Naive thymus-derived CD4-positive, alpha-beta T cell (primary cell): ENCODE measurements at regions not wholly inside any gene's neighbourhood (a gene's known extent, or its start where the extent isn't known, plus 50 kb on each side); places are given as distances from the start of the nearest gene placed in this dataset.

Experiments
- ATAC-seq: fragments of 150-1000 bp; cut with Tn5 transposase; 2 replicates; pipeline ENCODE4 v1.10.0; 2021; ENCODE audit warnings: mild to moderate bottlenecking, moderate library complexity
- CTCF ChIA-PET: fragments of 350-600 bp; sonication (Branson Sonifier 250); formaldehyde crosslinking; loops from one replicate; lab custom pipeline; 2021; ENCODE audit warnings: antibody characterized with exemption; lab: Charles Lee
- POLR2A ChIA-PET: fragments of 350-600 bp; sonication (Branson Sonifier 250); formaldehyde crosslinking; loops from one replicate; lab custom pipeline; 2021; ENCODE audit warnings: antibody characterized with exemption, inconsistent platforms; lab: Charles Lee
- DNase-seq, 9 donors: peaks; one replicate each; pipeline versions ENCODE4 v3.0.0 to v3.0.0-alpha.2; 2020 to 2022; ENCODE audit warnings: mixed read lengths in 1 of 9
- H3K27ac ChIP-seq: one replicate; pipeline ENCODE4 v1.7.0; 2013; ENCODE audit warnings: mild to moderate bottlenecking, low read depth, low read length, moderate library complexity
- H3K27me3 ChIP-seq, 2 donors: one replicate each; pipeline ENCODE4 v1.7.0; 2013; ENCODE audit warnings: low read length in 2 of 2, mild to moderate bottlenecking in 2 of 2, moderate library complexity in 2 of 2; ENCODE audit not compliant: control insufficient read depth in 2 of 2, insufficient read depth in 2 of 2
- H3K36me3 ChIP-seq, 3 experiments: 1 replicate in 2 of 3; 2 replicates in 1 of 3; pipeline ENCODE4 v1.7.0; 2013; ENCODE audit warnings: low read length in 3 of 3, mild to moderate bottlenecking in 3 of 3, moderate library complexity in 1 of 3; ENCODE audit not compliant: insufficient read depth in 3 of 3, control insufficient read depth in 2 of 3
- H3K4me1 ChIP-seq, 2 donors: one replicate each; pipeline ENCODE4 v1.7.0; 2013; ENCODE audit warnings: low read length in 2 of 2, mild to moderate bottlenecking in 2 of 2, moderate library complexity in 1 of 2; ENCODE audit not compliant: control insufficient read depth in 2 of 2, insufficient read depth in 2 of 2
- H3K4me3 ChIP-seq: 2 replicates; pipeline ENCODE4 v1.7.0; 2013; ENCODE audit warnings: mild to moderate bottlenecking, low read length
- H3K9me3 ChIP-seq, 3 experiments: 1 replicate in 2 of 3; 2 replicates in 1 of 3; pipeline ENCODE4 v1.7.0; 2013; ENCODE audit warnings: low read length in 3 of 3; ENCODE audit not compliant: control insufficient read depth in 2 of 3
- H3K27ac Mint-ChIP-seq, 9 donors: one replicate each; pipeline ENCODE4 v1.8.0; 2020 to 2022; ENCODE audit warnings: mixed read lengths in 9 of 9, mild to moderate bottlenecking in 8 of 9, moderate library complexity in 5 of 9, inconsistent platforms in 2 of 9
- H3K27me3 Mint-ChIP-seq, 5 donors: one replicate each; pipeline ENCODE4 v1.8.0; 2021 to 2022; ENCODE audit warnings: mixed read lengths in 5 of 5, mild to moderate bottlenecking in 1 of 5
- H3K36me3 Mint-ChIP-seq, 5 donors: one replicate each; pipeline ENCODE4 v1.8.0; 2020 to 2022; ENCODE audit warnings: mixed read lengths in 5 of 5, mild to moderate bottlenecking in 3 of 5, inconsistent platforms in 1 of 5
- H3K4me1 Mint-ChIP-seq, 7 donors: one replicate each; pipeline ENCODE4 v1.8.0; 2020 to 2022; ENCODE audit warnings: mixed read lengths in 7 of 7, mild to moderate bottlenecking in 3 of 7, inconsistent platforms in 1 of 7
- H3K4me3 Mint-ChIP-seq, 10 donors: one replicate each; pipeline ENCODE4 v1.8.0; 2020 to 2022; ENCODE audit warnings: mild to moderate bottlenecking in 10 of 10, mixed read lengths in 10 of 10, moderate library complexity in 6 of 10, inconsistent platforms in 2 of 10
- H3K9me3 Mint-ChIP-seq, 11 donors: one replicate each; pipeline ENCODE4 v1.8.0; 2020 to 2022; ENCODE audit warnings: mixed read lengths in 11 of 11, mild to moderate bottlenecking in 4 of 11, inconsistent platforms in 1 of 11, moderate library complexity in 1 of 11
- intact Hi-C, 2 donors: fragments of 100-400 bp; cut with micrococcal nuclease; formaldehyde crosslinking; loops; one replicate each; pipeline ENCODE4 v1.15.1; 2023

GRCh38 chr11:69368119-69368880 lies 74.3 kb downstream of the MYEOV start:
- Histone ChIP-seq H3K27me3 (no peaks in the 10 kb centered on the region), H3K9me3 (no peaks in the 10 kb centered on the region), H3K27ac (no peak overlapping the region), H3K4me1 (no peaks in the 10 kb centered on the region), H3K4me3 (no peak overlapping the region), H3K36me3 (no peaks in the 10 kb centered on the region)
- peaks cover 0 to 6% (median 0%) of the 10 kb centered on the region in 7 donors for H3K4me1 Mint-ChIP-seq
- ChIA-PET CTCF (no interaction called here), POLR2A (no interaction called here)
- H3K27me3 Mint-ChIP-seq = peaks cover 0 to 11% (median 0%) of the 10 kb centered on the region in 5 donors
- no peak overlapping the region for H3K4me3 Mint-ChIP-seq
- peaks cover 0 to 5% (median 0%) of the 10 kb centered on the region in 11 donors for H3K9me3 Mint-ChIP-seq
- peak overlapping the region in 1 of 9 donors; percentile 41 for H3K27ac Mint-ChIP-seq
- ATAC-seq = no peak
- peaks cover 0 to 4% (median 0%) of the 10 kb centered on the region in 5 donors for H3K36me3 Mint-ChIP-seq
- intact Hi-C loops = loop anchor here in 1 of 2 donors (10.0 kb wide), 1 partner anchor 73 kb away; the partner anchor contains the start of gene MYEOV
- peak in 1 of 9 donors; percentile 16 for DNase-seq

GRCh38 chr11:69369210-69369825 lies 75.4 kb downstream of the MYEOV start:
- H3K4me3 Mint-ChIP-seq = no peak overlapping the region
- H3K27me3 ChIP-seq = no peaks in the 10 kb centered on the region
- CTCF ChIA-PET = no interaction called here
- no peak for ATAC-seq
- H3K9me3 ChIP-seq = no peaks in the 10 kb centered on the region
- DNase-seq = peak in 1 of 9 donors; percentile 4
- peaks cover 0 to 10% (median 0%) of the 10 kb centered on the region in 7 donors for H3K4me1 Mint-ChIP-seq
- H3K9me3 Mint-ChIP-seq = peaks cover 0 to 5% (median 0%) of the 10 kb centered on the region in 11 donors
- peaks cover 0 to 10% (median 0%) of the 10 kb centered on the region in 5 donors for H3K27me3 Mint-ChIP-seq
- no peak overlapping the region for H3K27ac ChIP-seq
- POLR2A ChIA-PET = no interaction called here
- H3K27ac Mint-ChIP-seq = peak overlapping the region in 1 of 9 donors; percentile 70
- H3K4me1 ChIP-seq = no peaks in the 10 kb centered on the region
- H3K4me3 ChIP-seq = no peak overlapping the region
- intact Hi-C loops = loop anchor here in 1 of 2 donors (10.0 kb wide), 1 partner anchor 75 kb away; the partner anchor contains the start of gene MYEOV
- H3K36me3 Mint-ChIP-seq = peaks cover 0 to 4% (median 0%) of the 10 kb centered on the region in 5 donors
- H3K36me3 ChIP-seq = no peaks in the 10 kb centered on the region

GRCh38 chr11:69369945-69370344 lies 76.0 kb downstream of the MYEOV start:
- Mint-ChIP-seq H3K27ac (peak overlapping the region in 1 of 9 donors; percentile 70), H3K27me3 (peaks cover 0 to 4% (median 0%) of the 10 kb centered on the region in 5 donors), H3K9me3 (peaks cover 0 to 5% (median 0%) of the 10 kb centered on the region in 11 donors), H3K4me3 (no peak overlapping the region), H3K4me1 (peaks cover 0 to 10% (median 0%) of the 10 kb centered on the region in 7 donors), H3K36me3 (peaks cover 0 to 4% (median 0%) of the 10 kb centered on the region in 5 donors)
- POLR2A ChIA-PET = no interaction called here
- H3K27ac ChIP-seq = no peak overlapping the region
- intact Hi-C loops = loop anchor here in 1 of 2 donors (10.0 kb wide), 1 partner anchor 75 kb away; the partner anchor contains the start of gene MYEOV
- peak in 1 of 9 donors; percentile 3 for DNase-seq
- H3K9me3 ChIP-seq = no peaks in the 10 kb centered on the region
- no peaks in the 10 kb centered on the region for H3K27me3 ChIP-seq
- no peaks in the 10 kb centered on the region for H3K36me3 ChIP-seq
- no peaks in the 10 kb centered on the region for H3K4me1 ChIP-seq
- ATAC-seq = no peak
- no peak overlapping the region for H3K4me3 ChIP-seq
- CTCF ChIA-PET = no interaction called here

- Histone ChIP-seq H3K4me3 (no peak overlapping the region), H3K27me3 (no peaks in the 10 kb centered on the region), H3K4me1 (no peaks in the 10 kb centered on the region), H3K36me3 (no peaks in the 10 kb centered on the region), H3K27ac (no peak overlapping the region), H3K9me3 (no peaks in the 10 kb centered on the region)
- peaks cover 0 to 4% (median 0%) of the 10 kb centered on the region in 5 donors for H3K36me3 Mint-ChIP-seq
- H3K27me3 Mint-ChIP-seq = peaks cover 0 to 3% (median 0%) of the 10 kb centered on the region in 5 donors
- intact Hi-C loops = no loop called here
- H3K9me3 Mint-ChIP-seq = peaks cover 0 to 5% (median 0%) of the 10 kb centered on the region in 11 donors
- DNase-seq (peak in 1 of 9 donors; percentile 13), ATAC-seq (no peak)
- CTCF ChIA-PET = no interaction called here
- peaks cover 0 to 10% (median 0%) of the 10 kb centered on the region in 7 donors for H3K4me1 Mint-ChIP-seq
- no peak overlapping the region for H3K27ac Mint-ChIP-seq
- POLR2A ChIA-PET = no interaction called here
- no peak overlapping the region for H3K4me3 Mint-ChIP-seq
These were observed 77.2 kb downstream of the MYEOV start for GRCh38 chr11:69370984-69371709.

- no peaks in the 10 kb centered on the region for H3K36me3 ChIP-seq
- H3K27ac ChIP-seq = no peak overlapping the region
- H3K4me3 Mint-ChIP-seq = no peak overlapping the region
- H3K9me3 ChIP-seq = no peaks in the 10 kb centered on the region
- H3K27me3 Mint-ChIP-seq = peaks cover 0 to 3% (median 0%) of the 10 kb centered on the region in 5 donors
- H3K4me1 Mint-ChIP-seq = peaks cover 0 to 10% (median 0%) of the 10 kb centered on the region in 7 donors
- intact Hi-C loops = no loop called here
- no peaks in the 10 kb centered on the region for H3K4me1 ChIP-seq
- peaks cover 0 to 5% (median 0%) of the 10 kb centered on the region in 11 donors for H3K9me3 Mint-ChIP-seq
- DNase-seq = no peak
- H3K36me3 Mint-ChIP-seq = peaks cover 0 to 4% (median 0%) of the 10 kb centered on the region in 5 donors
- H3K4me3 ChIP-seq = no peak overlapping the region
- POLR2A ChIA-PET = no interaction called here
- no peak for ATAC-seq
- peak overlapping the region in 1 of 9 donors; percentile 76 for H3K27ac Mint-ChIP-seq
- CTCF ChIA-PET = interaction anchor here (0.6 kb wide), 1 partner anchor 845 kb away, joined by 3 read pairs; no protein-coding TSS in a partner anchor
- H3K27me3 ChIP-seq = no peaks in the 10 kb centered on the region
These were observed 78.0 kb downstream of the MYEOV start for GRCh38 chr11:69371731-69372588.
